ENCODE measurements at regions not wholly inside any gene's neighbourhood (a gene's known extent, or its start where the extent isn't known, plus 50 kb on each side); places are given as distances from the start of the nearest gene placed in this dataset.

GRCh38 chr1:57926025-57926552, 502.2 kb upstream of the DAB1 start:
- TF ChIP-seq CTCF (conservative IDR thresholded peaks at IDR 0.05 in 1 of 2, IDR thresholded peaks at IDR 0.05 in 1 of 2; ENCODE audit: low read depth in 1 of 2, low read length in 2 of 2): no peak
- TF ChIP-seq EZH2 (IDR thresholded peaks at IDR 0.05; ENCODE audit: low read length, missing control alignments): no peak
